Caki2 (cell line): ENCODE measurements at regions not wholly inside any gene's neighbourhood (a gene's known extent, or its start where the extent isn't known, plus 50 kb on each side); places are given as distances from the start of the nearest gene placed in this dataset.

Experiments used
- DNase-seq: peaks from one replicate; pipeline ENCODE4 v3.0.0-alpha.2; 2015; ENCODE audit warnings: low read depth
- in situ Hi-C: cut with HindIII; loops from 2 replicates; pipeline ENCODE4 v1.10.0; 2016; ENCODE audit warnings: low sequenced_read_pairs, low pct_unique_long_range_greater_than_20kb, mixed read lengths

GRCh38 chr10:123422261-123422660 lies 243.9 kb upstream of the GPR26 start:
- in situ Hi-C loops, result no loop called here
- DNase-seq, result no peak

GRCh38 chr10:123424537-123424936 lies 241.6 kb upstream of the GPR26 start:
- DNase-seq, result no peak
- in situ Hi-C loops, result no loop called here

GRCh38 chr10:123425680-123426079 lies 240.5 kb upstream of the GPR26 start:
- no peak for DNase-seq
- in situ Hi-C loops, result no loop called here

- in situ Hi-C loops, result no loop called here
- DNase-seq, result no peak
Measured at GRCh38 chr10:123427165-123427786, 238.9 kb upstream of the GPR26 start.

- no peak for DNase-seq
- in situ Hi-C loops, result no loop called here
Measured at GRCh38 chr10:123428391-123428790, 237.8 kb upstream of the GPR26 start.

GRCh38 chr10:123429706-123430221 lies 236.4 kb upstream of the GPR26 start:
- no peak for DNase-seq
- in situ Hi-C loops, result no loop called here

GRCh38 chr10:123433539-123433938 lies 232.6 kb upstream of the GPR26 start:
- no peak for DNase-seq
- in situ Hi-C loops, result no loop called here

- DNase-seq, result no peak
- in situ Hi-C loops, result no loop called here
Measured at GRCh38 chr10:123434435-123435039, 231.6 kb upstream of the GPR26 start.

GRCh38 chr10:123442901-123443300 lies 223.3 kb upstream of the GPR26 start:
- in situ Hi-C loops, result no loop called here
- no peak for DNase-seq

GRCh38 chr10:123443924-123444323 lies 222.2 kb upstream of the GPR26 start:
- in situ Hi-C loops, result no loop called here
- no peak for DNase-seq

GRCh38 chr10:123445261-123445775 lies 220.8 kb upstream of the GPR26 start:
- in situ Hi-C loops, result no loop called here
- no peak for DNase-seq

- DNase-seq, result no peak
- in situ Hi-C loops, result no loop called here
Measured at GRCh38 chr10:123446449-123447156, 219.6 kb upstream of the GPR26 start.

GRCh38 chr10:123449234-123449962 lies 216.8 kb upstream of the GPR26 start:
- no peak for DNase-seq

GRCh38 chr10:123450956-123451605 lies 215.1 kb upstream of the GPR26 start:
- in situ Hi-C loops, result no loop called here
- DNase-seq, result no peak

More at GRCh38 chr10:123449234-123449962, 216.8 kb upstream of the GPR26 start:
- in situ Hi-C loops, result no loop called here

- no peak for DNase-seq
- in situ Hi-C loops, result no loop called here
Measured at GRCh38 chr10:123451618-123452245, 214.4 kb upstream of the GPR26 start.

GRCh38 chr10:123454987-123455386 lies 211.2 kb upstream of the GPR26 start:
- no peak for DNase-seq
- in situ Hi-C loops, result no loop called here

GRCh38 chr10:123455861-123456260 lies 210.3 kb upstream of the GPR26 start:
- in situ Hi-C loops, result no loop called here
- DNase-seq, result peak; percentile 38

- DNase-seq, result no peak
- in situ Hi-C loops, result no loop called here
Measured at GRCh38 chr10:123458933-123459332, 207.2 kb upstream of the GPR26 start.
